Lower leg skin (tissue), 3 donors: ENCODE measurements at regions not wholly inside any gene's neighbourhood (a gene's known extent, or its start where the extent isn't known, plus 50 kb on each side); places are given as distances from the start of the nearest gene placed in this dataset.
"Not testable (repeated sequence)": the region's sequence is repeated elsewhere in the genome, so short reads cannot be mapped to it uniquely, and the experiment has no call there.

Source experiments
- CTCF ChIP-seq, 3 donors: fragments of 450-650 bp; IDR thresholded peaks; one replicate each; pipeline ENCODE4 v1.5.1; 2016; ENCODE audit warnings: antibody characterized with exemption in 3 of 3, mild to moderate bottlenecking in 3 of 3, moderate library complexity in 2 of 3
- POLR2A ChIP-seq, 2 donors: fragments of 450-650 bp; IDR thresholded peaks; one replicate each; pipeline ENCODE4 v1.6.1; 2016 to 2017; ENCODE audit warnings: antibody characterized with exemption in 2 of 2, mild to moderate bottlenecking in 1 of 2, moderate library complexity in 1 of 2

GRCh38 chr16:22609798-22610197, 99.1 kb downstream of the NPIPB5 start:
- TF ChIP-seq CTCF, POLR2A (IDR thresholded peaks at IDR 0.05): not testable (repeated sequence)
